D721Med (cell line): ENCODE measurements at regions not wholly inside any gene's neighbourhood (a gene's known extent, or its start where the extent isn't known, plus 50 kb on each side); places are given as distances from the start of the nearest gene placed in this dataset.
"Not testable (repeated sequence)": the region's sequence is repeated elsewhere in the genome, so short reads cannot be mapped to it uniquely, and the experiment has no call there.

Experiments used
- DNase-seq: peaks from one replicate; pipeline ENCODE4 v3.0.0; 2011; ENCODE audit warnings: low spot score; ENCODE audit not compliant: insufficient read length
- FAIRE-seq: peaks from 2 replicates; lab custom pipeline; 2011; peaks lifted over from hg19 to GRCh38; lab: Jason Lieb, UNC
- CTCF ChIP-seq: IDR thresholded peaks from 2 replicates; pipeline ENCODE4 v1.5.1; 2012; ENCODE audit warnings: mild to moderate bottlenecking, control low read depth; ENCODE audit not compliant: insufficient read depth; ENCODE audit errors: missing control alignments

- FAIRE-seq (no peak), DNase-seq (no peak)
- TF ChIP-seq CTCF, result no peak
Observed at GRCh38 chr11:134944986-134945385, 532.9 kb upstream of the B3GAT1 start.

GRCh38 chr11:134944131-134944530, 532.1 kb upstream of the B3GAT1 start:
- FAIRE-seq (no peak), DNase-seq (no peak)
- no peak for TF ChIP-seq CTCF

GRCh38 chr11:134943544-134943943, 531.5 kb upstream of the B3GAT1 start:
- DNase-seq (no peak), FAIRE-seq (no peak)
- no peak for TF ChIP-seq CTCF

GRCh38 chr11:134942681-134943080, 530.6 kb upstream of the B3GAT1 start:
- no peak for TF ChIP-seq CTCF
- DNase-seq (no peak), FAIRE-seq (no peak)

- DNase-seq, FAIRE-seq: not testable (repeated sequence)
Observed at GRCh38 chr11:134941936-134942600, 530.0 kb upstream of the B3GAT1 start.

GRCh38 chr11:134941326-134941725, 529.3 kb upstream of the B3GAT1 start:
- DNase-seq, result no peak
- no peak for FAIRE-seq
- no peak for TF ChIP-seq CTCF

GRCh38 chr11:134940441-134941126, 528.5 kb upstream of the B3GAT1 start:
- FAIRE-seq (no peak), DNase-seq (no peak)
- TF ChIP-seq CTCF, result no peak
